CD4-positive, alpha-beta memory T cell (primary cell): ENCODE measurements at regions not wholly inside any gene's neighbourhood (a gene's known extent, or its start where the extent isn't known, plus 50 kb on each side); places are given as distances from the start of the nearest gene placed in this dataset.

Source experiments
- CTCF ChIA-PET: fragments of 350-600 bp; sonication (Branson Sonifier 250); formaldehyde crosslinking; loops from one replicate; lab custom pipeline; 2021; ENCODE audit warnings: inconsistent platforms; ENCODE audit not compliant: partially characterized antibody; lab: Charles Lee
- POLR2A ChIA-PET: fragments of 350-600 bp; sonication (Branson Sonifier 250); formaldehyde crosslinking; loops from one replicate; lab custom pipeline; 2021; ENCODE audit not compliant: partially characterized antibody; lab: Charles Lee
- DNase-seq, 5 donors: peaks; one replicate each; pipeline versions ENCODE4 v3.0.0 to v3.0.0-alpha.2; 2020 to 2022; ENCODE audit warnings: mixed read lengths in 1 of 5
- H3K27ac ChIP-seq: one replicate; pipeline ENCODE4 v1.7.0; 2013; ENCODE audit warnings: low read depth, low read length
- H3K27me3 ChIP-seq: 2 replicates; pipeline ENCODE4 v1.7.0; 2013; ENCODE audit warnings: mild to moderate bottlenecking, low read length, moderate library complexity; ENCODE audit not compliant: insufficient read depth
- H3K36me3 ChIP-seq: 2 replicates; pipeline ENCODE4 v1.7.0; 2013; ENCODE audit warnings: mild to moderate bottlenecking, low read length, moderate library complexity; ENCODE audit not compliant: insufficient read depth
- H3K4me1 ChIP-seq: 2 replicates; pipeline ENCODE4 v1.7.0; 2013; ENCODE audit warnings: mild to moderate bottlenecking, low read length, moderate library complexity; ENCODE audit not compliant: insufficient read depth
- H3K4me3 ChIP-seq, 2 donors: one replicate each; pipeline ENCODE4 v1.7.0; 2013; ENCODE audit warnings: low read length in 2 of 2, mild to moderate bottlenecking in 1 of 2
- H3K9me3 ChIP-seq, 2 donors: one replicate each; pipeline ENCODE4 v1.7.0; 2013; ENCODE audit warnings: low read length in 2 of 2, control low read depth in 1 of 2; ENCODE audit not compliant: control insufficient read depth in 1 of 2
- H3K27ac Mint-ChIP-seq, 7 donors: one replicate each; pipeline ENCODE4 v1.8.0; 2020 to 2021; ENCODE audit warnings: mixed read lengths in 7 of 7, mild to moderate bottlenecking in 6 of 7, inconsistent platforms in 3 of 7, moderate library complexity in 3 of 7
- H3K27me3 Mint-ChIP-seq, 2 donors: one replicate each; pipeline ENCODE4 v1.8.0; 2020 to 2021; ENCODE audit warnings: mixed read lengths in 2 of 2
- H3K36me3 Mint-ChIP-seq, 2 donors: one replicate each; pipeline ENCODE4 v1.8.0; 2020 to 2021; ENCODE audit warnings: mixed read lengths in 2 of 2, inconsistent platforms in 1 of 2, mild to moderate bottlenecking in 1 of 2
- H3K4me1 Mint-ChIP-seq, 4 donors: one replicate each; pipeline ENCODE4 v1.8.0; 2020 to 2021; ENCODE audit warnings: mixed read lengths in 4 of 4, mild to moderate bottlenecking in 1 of 4
- H3K4me3 Mint-ChIP-seq, 8 donors: one replicate each; pipeline ENCODE4 v1.8.0; 2020 to 2021; ENCODE audit warnings: mixed read lengths in 8 of 8, mild to moderate bottlenecking in 7 of 8, moderate library complexity in 6 of 8, inconsistent platforms in 3 of 8
- H3K9me3 Mint-ChIP-seq, 8 donors: one replicate each; pipeline ENCODE4 v1.8.0; 2020 to 2021; ENCODE audit warnings: mixed read lengths in 8 of 8, mild to moderate bottlenecking in 5 of 8, inconsistent platforms in 3 of 8, moderate library complexity in 1 of 8
- intact Hi-C: fragments of 100-400 bp; cut with micrococcal nuclease; formaldehyde crosslinking; loops from one replicate; pipeline ENCODE4 v1.15.1; 2023

- Histone ChIP-seq H3K9me3 (no peaks in the 10 kb centered on the region), H3K4me1 (peaks cover 3% of the 10 kb centered on the region), H3K27me3 (peaks cover 9% of the 10 kb centered on the region), H3K36me3 (no peaks in the 10 kb centered on the region), H3K27ac (no peak overlapping the region), H3K4me3 (no peak overlapping the region)
- DNase-seq, result no peak
- POLR2A ChIA-PET, result no interaction called here
- Mint-ChIP-seq H3K27ac (peak overlapping the region in 1 of 7 donors; percentile 46), H3K9me3 (no peaks in the 10 kb centered on the region), H3K4me3 (no peak overlapping the region), H3K27me3 (peaks cover 12 to 23% of the 10 kb centered on the region in 2 donors), H3K36me3 (no peaks in the 10 kb centered on the region), H3K4me1 (peaks cover 0 to 6% (median 4%) of the 10 kb centered on the region in 4 donors)
- CTCF ChIA-PET, result interaction anchor here (1.0 to 1.2 kb wide), 2 partner anchors 317 to 322 kb away, joined by 3 to 4 read pairs; no protein-coding TSS in a partner anchor
- intact Hi-C loops, result no loop called here
These were observed 50.8 kb upstream of the ANP32A start for GRCh38 chr15:68871507-68871906.

GRCh38 chr15:68874788-68875187, 54.1 kb upstream of the ANP32A start:
- peaks cover 12 to 27% of the 10 kb centered on the region in 2 donors for H3K27me3 Mint-ChIP-seq
- H3K27me3 ChIP-seq, result peaks cover 9% of the 10 kb centered on the region
- DNase-seq, result no peak
- H3K4me1 ChIP-seq, result peaks cover 3% of the 10 kb centered on the region
- no peaks in the 10 kb centered on the region for H3K9me3 ChIP-seq
- no peaks in the 10 kb centered on the region for H3K9me3 Mint-ChIP-seq
- POLR2A ChIA-PET, result interaction anchor here (1.4 to 1.5 kb wide), 3 partner anchors 56 to 315 kb away, joined by 3 to 5 read pairs (median 4); no protein-coding TSS in a partner anchor
- intact Hi-C loops, result loop anchor here (1.0 to 5.0 kb wide), 4 partner anchors 57 to 324 kb away; no protein-coding TSS in a partner anchor
- no peak overlapping the region for H3K27ac Mint-ChIP-seq
- H3K4me1 Mint-ChIP-seq, result peaks cover 0 to 6% (median 4%) of the 10 kb centered on the region in 4 donors
- no peak overlapping the region for H3K4me3 Mint-ChIP-seq
- H3K27ac ChIP-seq, result no peak overlapping the region
- H3K4me3 ChIP-seq, result no peak overlapping the region
- H3K36me3 ChIP-seq, result no peaks in the 10 kb centered on the region
- CTCF ChIA-PET, result interaction anchor here (0.8 to 4.6 kb wide), 23 partner anchors 10 to 349 kb away, joined by 3 to 89 read pairs (median 10); no protein-coding TSS in a partner anchor
- H3K36me3 Mint-ChIP-seq, result no peaks in the 10 kb centered on the region

- Mint-ChIP-seq H3K4me1 (peaks cover 0 to 6% (median 4%) of the 10 kb centered on the region in 4 donors), H3K36me3 (no peaks in the 10 kb centered on the region), H3K27ac (peak overlapping the region in 1 of 7 donors; percentile 11), H3K27me3 (peaks cover 12 to 26% of the 10 kb centered on the region in 2 donors), H3K4me3 (peak overlapping the region in 3 of 8 donors; percentile 36 to 71 (median 66)), H3K9me3 (no peaks in the 10 kb centered on the region)
- Histone ChIP-seq H3K9me3 (no peaks in the 10 kb centered on the region), H3K4me3 (no peak overlapping the region), H3K36me3 (no peaks in the 10 kb centered on the region), H3K27me3 (peaks cover 9% of the 10 kb centered on the region), H3K27ac (no peak overlapping the region), H3K4me1 (peaks cover 3% of the 10 kb centered on the region)
- ChIA-PET CTCF (interaction anchor here (0.7 to 4.6 kb wide), 54 partner anchors 8 to 349 kb away, joined by 3 to 89 read pairs (median 4); no protein-coding TSS in a partner anchor), POLR2A (interaction anchor here (0.7 to 1.5 kb wide), 5 partner anchors 57 to 316 kb away, joined by 3 to 5 read pairs (median 4); no protein-coding TSS in a partner anchor)
- intact Hi-C loops, result loop anchor here (1.0 to 5.0 kb wide), 6 partner anchors 58 to 569 kb away; no protein-coding TSS in a partner anchor
- DNase-seq, result peak; percentile 82 to 89 (median 84)
These were observed 54.8 kb upstream of the SPESP1 start for GRCh38 chr15:68875377-68876116.

- Histone ChIP-seq H3K36me3 (no peaks in the 10 kb centered on the region), H3K27me3 (peaks cover 7% of the 10 kb centered on the region), H3K4me3 (no peak overlapping the region), H3K9me3 (no peaks in the 10 kb centered on the region), H3K4me1 (peaks cover 3% of the 10 kb centered on the region), H3K27ac (no peak overlapping the region)
- no peak for DNase-seq
- no peaks in the 10 kb centered on the region for H3K9me3 Mint-ChIP-seq
- peaks cover 12 to 22% of the 10 kb centered on the region in 2 donors for H3K27me3 Mint-ChIP-seq
- H3K36me3 Mint-ChIP-seq, result no peaks in the 10 kb centered on the region
- CTCF ChIA-PET, result interaction anchor here (1.4 to 4.6 kb wide), 3 partner anchors 9 to 146 kb away, joined by 3 to 89 read pairs (median 49); no protein-coding TSS in a partner anchor
- no peak overlapping the region for H3K4me3 Mint-ChIP-seq
- H3K4me1 Mint-ChIP-seq, result peaks cover 0 to 6% (median 4%) of the 10 kb centered on the region in 4 donors
- POLR2A ChIA-PET, result no interaction called here
- intact Hi-C loops, result loop anchor here (2.0 to 5.0 kb wide), 3 partner anchors 60 to 571 kb away; no protein-coding TSS in a partner anchor
- H3K27ac Mint-ChIP-seq, result no peak overlapping the region
These were observed 52.7 kb upstream of the SPESP1 start for GRCh38 chr15:68877626-68878025.

GRCh38 chr15:68880382-68880781, 49.9 kb upstream of the SPESP1 start:
- H3K27me3 Mint-ChIP-seq, result peaks cover 9 to 15% of the 10 kb centered on the region in 2 donors
- no peak for DNase-seq
- Histone ChIP-seq H3K4me1 (peaks cover 3% of the 10 kb centered on the region), H3K36me3 (no peaks in the 10 kb centered on the region), H3K27ac (no peak overlapping the region), H3K9me3 (no peaks in the 10 kb centered on the region), H3K27me3 (peaks cover 4% of the 10 kb centered on the region), H3K4me3 (no peak overlapping the region)
- peaks cover 0 to 6% (median 4%) of the 10 kb centered on the region in 4 donors for H3K4me1 Mint-ChIP-seq
- H3K27ac Mint-ChIP-seq, result no peak overlapping the region
- CTCF ChIA-PET, result no interaction called here
- intact Hi-C loops, result no loop called here
- POLR2A ChIA-PET, result no interaction called here
- no peaks in the 10 kb centered on the region for H3K36me3 Mint-ChIP-seq
- H3K4me3 Mint-ChIP-seq, result no peak overlapping the region
- no peaks in the 10 kb centered on the region for H3K9me3 Mint-ChIP-seq
